GM12872 (cell line): ENCODE measurements at regions not wholly inside any gene's neighbourhood (a gene's known extent, or its start where the extent isn't known, plus 50 kb on each side); places are given as distances from the start of the nearest gene placed in this dataset.

ENCODE experiments used
- CTCF ChIP-seq: IDR thresholded peaks from 3 replicates; pipeline ENCODE4 v1.5.1; 2011; ENCODE audit warnings: low read depth, mild to moderate bottlenecking, low read length, moderate library complexity; ENCODE audit not compliant: insufficient read depth

GRCh38 chr13:55573565-55573964, 1567.2 kb upstream of the PRR20A start:
- no peak for TF ChIP-seq CTCF

- TF ChIP-seq CTCF, result no peak
Measured at GRCh38 chr13:55576389-55576788, 1564.3 kb upstream of the PRR20A start.

GRCh38 chr13:55577082-55577846, 1563.5 kb upstream of the PRR20A start:
- no peak for TF ChIP-seq CTCF

- no peak for TF ChIP-seq CTCF
Measured at GRCh38 chr13:55577847-55578210, 1562.9 kb upstream of the PRR20A start.

- TF ChIP-seq CTCF, result no peak
Measured at GRCh38 chr13:55583953-55584593, 1556.6 kb upstream of the PRR20A start.

GRCh38 chr13:55602784-55603183, 1537.9 kb upstream of the PRR20A start:
- TF ChIP-seq CTCF, result no peak

- TF ChIP-seq CTCF, result no peak
Measured at GRCh38 chr13:55606045-55606665, 1534.6 kb upstream of the PRR20A start.
